CD1c-positive myeloid dendritic cell (primary cell): ENCODE measurements at regions not wholly inside any gene's neighbourhood (a gene's known extent, or its start where the extent isn't known, plus 50 kb on each side); places are given as distances from the start of the nearest gene placed in this dataset.

Experiments used
- DNase-seq: peaks from one replicate; pipeline ENCODE4 v3.0.0-alpha.2; 2016; ENCODE audit errors: extremely low spot score

- DNase-seq, result no peak
These were observed 408.1 kb upstream of the ADGRL2 start for GRCh38 chr1:81392526-81393226.

DNA sequence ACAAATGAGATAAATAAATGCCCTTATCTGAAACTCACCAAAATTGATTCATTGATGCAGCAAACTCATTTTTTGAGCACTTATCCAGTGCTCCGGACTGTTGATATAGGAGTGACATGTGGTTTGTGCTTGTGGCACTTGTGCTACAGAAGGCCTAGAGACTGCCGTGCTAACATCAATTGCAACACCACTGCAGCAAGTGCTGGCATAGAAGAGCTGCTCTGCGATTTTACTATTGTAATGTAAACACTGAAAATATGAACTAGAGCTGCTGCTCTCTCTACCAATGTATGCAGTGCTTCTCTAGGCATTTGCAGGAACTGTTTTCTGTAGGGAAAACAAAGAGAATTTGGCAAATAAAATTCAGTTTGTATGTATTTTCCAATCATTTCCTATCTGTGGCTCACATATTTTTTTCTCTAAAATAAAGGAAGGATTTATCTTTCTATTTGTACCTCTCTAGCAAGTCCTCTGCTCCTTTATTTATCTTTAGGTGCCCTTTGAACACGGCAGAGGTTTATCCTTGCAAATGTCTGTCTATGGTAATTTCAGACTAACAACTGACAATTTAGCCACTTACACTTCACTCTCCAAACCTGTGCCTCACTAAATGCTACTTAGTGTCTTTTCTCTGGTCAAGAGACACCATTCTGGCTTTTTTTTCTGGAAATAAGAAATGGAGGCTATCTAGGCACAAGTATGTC, 409.5 kb upstream of the ADGRL2 start:
- DNase-seq, result no peak

GRCh38 chr1:81388435-81388834, 412.3 kb upstream of the ADGRL2 start:
- no peak for DNase-seq

DNA sequence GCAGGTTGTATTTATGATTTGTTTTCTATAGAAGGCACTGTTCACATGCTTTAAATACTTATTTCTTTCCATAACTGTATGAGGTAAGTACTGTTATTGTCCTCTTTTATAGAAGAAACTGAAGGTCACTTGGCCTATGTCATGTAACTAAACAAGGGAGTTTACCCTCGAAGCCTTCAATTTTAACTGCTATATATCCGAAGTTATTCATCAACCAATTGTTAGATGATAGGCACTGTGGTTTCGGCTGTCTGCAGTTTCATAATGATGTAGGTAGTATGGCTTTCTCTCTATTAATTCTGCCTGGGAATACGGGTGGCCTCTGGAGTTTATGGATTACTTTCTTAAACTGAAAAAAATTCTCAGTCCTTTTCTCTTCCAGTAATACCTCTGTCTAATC, 413.3 kb upstream of the ADGRL2 start:
- no peak for DNase-seq

- DNase-seq, result no peak
These were observed 418.2 kb upstream of the ADGRL2 start for GRCh38 chr1:81382561-81382960.

DNA sequence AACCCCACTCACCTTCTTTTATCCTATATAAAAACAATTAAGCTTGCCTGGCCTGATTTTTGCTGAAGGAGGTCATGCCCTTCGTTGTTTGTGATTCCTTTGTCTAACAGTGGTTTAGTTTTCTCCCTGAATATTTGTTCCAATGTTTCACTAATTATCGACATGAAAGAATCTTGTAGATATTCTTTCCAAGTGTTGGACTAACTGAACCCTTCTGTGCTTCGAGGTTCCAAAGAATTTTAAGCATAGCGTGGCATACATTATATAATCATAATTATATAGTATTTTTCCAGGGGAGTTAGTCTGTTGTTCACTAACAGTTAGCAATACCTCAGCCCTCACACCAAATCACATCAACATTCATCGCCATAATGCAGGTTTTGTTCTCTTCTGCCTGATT, 418.9 kb upstream of the ADGRL2 start:
- no peak for DNase-seq

DNA sequence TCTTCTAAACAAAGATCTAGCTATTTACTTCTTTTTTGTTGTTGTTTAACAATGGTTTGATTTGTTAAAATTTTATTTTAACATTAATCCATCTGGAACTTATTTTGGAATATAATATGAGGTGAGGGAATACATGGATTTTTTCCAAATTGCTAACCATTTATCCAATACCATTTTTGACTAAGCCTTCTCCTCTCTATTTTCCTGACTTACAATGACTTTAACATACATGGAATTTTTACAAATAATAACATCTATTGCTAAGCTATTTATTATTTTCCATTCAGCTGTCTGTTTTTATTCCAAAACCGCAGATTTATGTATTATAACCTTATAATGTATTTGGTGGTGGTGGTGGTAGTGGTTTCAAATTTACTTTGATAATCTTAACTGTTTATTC, 420.3 kb upstream of the ADGRL2 start:
- DNase-seq, result no peak

GRCh38 chr1:81379430-81379829, 421.3 kb upstream of the ADGRL2 start:
- DNase-seq, result no peak

- no peak for DNase-seq
These were observed 423.3 kb upstream of the ADGRL2 start for GRCh38 chr1:81377406-81377805.

DNA sequence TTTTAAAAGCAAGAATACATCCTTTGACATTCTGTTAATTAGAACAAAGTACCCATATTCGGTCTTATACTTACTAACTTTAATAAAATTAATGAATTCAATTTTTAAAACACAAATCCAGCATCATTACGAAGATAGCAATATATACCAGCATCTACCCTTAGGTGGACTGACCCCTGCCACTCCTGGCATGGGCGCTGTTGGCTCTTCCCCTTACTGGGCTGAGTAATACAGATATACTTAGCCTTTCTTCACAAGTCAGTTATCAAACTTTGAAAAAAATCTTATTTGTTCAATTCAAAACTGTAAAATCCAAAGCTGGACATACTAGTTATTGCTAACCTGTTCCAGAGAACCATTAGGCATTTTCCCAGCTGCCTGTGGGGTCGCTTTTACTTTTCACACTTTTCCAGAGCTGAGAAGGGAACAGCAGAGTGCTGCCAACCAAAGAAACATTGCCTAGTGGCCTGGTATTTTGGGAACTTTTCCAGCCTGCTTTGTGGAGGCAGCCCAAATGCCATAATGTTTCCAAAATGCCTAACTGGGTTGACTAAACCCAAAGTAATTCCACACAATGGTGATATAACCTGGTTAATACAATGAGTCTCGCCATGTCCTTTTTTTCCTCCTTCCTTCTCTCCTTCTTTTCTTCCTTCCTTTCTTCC, 424.7 kb upstream of the ADGRL2 start:
- DNase-seq, result no peak

DNA sequence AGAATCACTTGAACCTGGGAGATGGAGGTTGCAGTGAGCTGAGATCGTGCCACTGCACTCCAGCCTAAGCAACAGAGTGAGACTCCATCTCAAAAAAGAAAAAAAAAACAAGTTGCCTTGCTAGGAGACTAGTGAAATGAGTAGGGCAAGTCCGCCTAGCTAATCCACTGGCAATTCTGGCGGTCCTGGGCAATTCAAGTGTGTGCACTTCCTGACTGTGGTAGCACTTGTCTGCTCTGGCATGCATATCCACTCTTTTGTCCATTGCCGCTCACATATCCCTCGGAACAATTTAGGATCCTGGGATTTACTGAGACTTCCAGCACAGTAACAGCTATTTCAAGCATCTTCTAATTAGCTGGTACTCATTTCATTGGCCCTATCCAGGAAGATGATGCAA, 426.3 kb upstream of the ADGRL2 start:
- DNase-seq, result no peak

DNA sequence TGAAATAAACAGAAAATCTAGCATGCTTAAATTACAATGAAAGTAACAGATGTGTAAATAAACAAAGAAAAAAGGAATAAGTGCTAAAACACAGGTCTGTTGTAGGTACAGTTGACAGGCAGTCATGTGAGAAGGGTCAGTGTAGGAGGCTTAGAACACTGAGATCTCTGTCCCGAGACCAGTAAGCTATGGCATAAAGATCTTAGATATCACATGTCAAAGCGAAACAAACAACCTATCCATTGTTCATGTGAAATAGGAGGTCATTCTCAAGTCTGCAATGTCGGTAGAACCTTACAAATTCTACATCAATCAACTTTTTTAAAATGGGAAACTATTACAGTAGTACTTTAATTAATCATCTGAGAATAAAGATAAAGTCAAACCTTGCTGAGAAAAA, 428.9 kb upstream of the ADGRL2 start:
- DNase-seq, result no peak

DNA sequence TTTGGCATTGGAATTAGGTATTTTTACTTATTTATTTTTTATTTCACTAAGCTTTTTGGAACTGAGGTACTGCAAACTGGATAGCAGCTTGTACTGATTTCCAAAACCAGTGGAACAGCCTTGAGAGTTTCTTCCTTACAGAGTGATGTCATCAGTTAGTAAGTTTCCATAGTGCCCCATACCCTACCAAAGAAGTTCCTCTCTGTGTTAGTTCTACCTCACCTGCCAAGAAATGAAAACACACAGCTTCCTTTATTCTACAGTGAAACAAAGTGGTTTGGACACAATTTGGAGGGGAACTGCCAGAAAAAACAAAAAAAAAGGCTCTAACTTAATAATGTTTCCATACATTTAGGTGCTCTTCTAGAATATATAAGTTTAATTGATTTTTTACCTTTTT, 430.9 kb upstream of the ADGRL2 start:
- no peak for DNase-seq

GRCh38 chr1:81366173-81366572, 434.6 kb upstream of the ADGRL2 start:
- DNase-seq, result no peak

DNA sequence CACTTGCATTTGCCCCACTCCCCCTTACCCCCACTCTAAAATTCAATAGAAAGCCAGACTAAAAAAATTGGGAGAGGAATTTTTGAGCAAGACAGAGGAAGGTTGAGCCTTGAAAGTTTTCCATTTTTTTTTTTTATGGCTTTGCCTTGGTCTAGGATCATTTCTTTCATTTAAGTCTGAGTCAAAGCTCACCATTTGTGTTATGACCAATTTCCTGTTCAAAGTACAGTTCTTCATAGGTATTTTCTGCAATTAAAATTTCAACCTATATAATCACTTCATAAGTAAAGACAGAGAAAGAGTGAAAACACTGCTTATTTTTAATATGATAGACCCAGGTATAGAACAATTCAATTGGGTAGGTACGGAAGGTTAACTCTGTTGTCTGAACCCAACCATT, 436.6 kb upstream of the ADGRL2 start:
- no peak for DNase-seq

DNA sequence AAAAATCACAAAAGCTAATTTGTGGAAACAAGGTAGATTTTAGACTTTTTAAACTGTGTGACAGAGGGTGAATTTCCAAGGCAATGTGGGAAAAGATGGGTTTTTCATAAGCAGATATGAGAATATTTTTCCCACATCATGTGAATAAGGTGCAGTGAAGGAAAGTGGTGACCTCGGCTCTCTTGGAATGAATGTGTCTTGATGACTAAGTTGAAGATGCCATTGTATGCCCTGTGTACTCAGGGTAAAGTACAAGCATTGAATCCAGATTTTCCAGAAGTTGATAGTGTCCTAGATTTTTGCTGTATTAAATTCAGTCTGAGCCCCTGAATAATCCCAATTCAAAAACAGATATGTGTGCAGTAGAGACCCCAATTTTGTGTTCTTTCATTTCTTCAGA, 442.6 kb upstream of the ADGRL2 start:
- no peak for DNase-seq

GRCh38 chr1:81351864-81352263, 448.9 kb upstream of the ADGRL2 start:
- DNase-seq, result no peak

GRCh38 chr1:81349194-81349965, 451.4 kb upstream of the ADGRL2 start:
- DNase-seq, result no peak

GRCh38 chr1:81345110-81345509, 455.6 kb upstream of the ADGRL2 start:
- DNase-seq, result no peak

GRCh38 chr1:81340239-81340638, 460.5 kb upstream of the ADGRL2 start:
- DNase-seq, result no peak

GRCh38 chr1:81337226-81337625, 463.5 kb upstream of the ADGRL2 start:
- no peak for DNase-seq

- no peak for DNase-seq
These were observed 464.9 kb upstream of the ADGRL2 start for GRCh38 chr1:81335876-81336275.
